ENCODE measurements at regions not wholly inside any gene's neighbourhood (a gene's known extent, or its start where the extent isn't known, plus 50 kb on each side); places are given as distances from the start of the nearest gene placed in this dataset.
A peak's percentile ranks its signal among the peaks of the same experiment; 100 is the strongest.

DNA sequence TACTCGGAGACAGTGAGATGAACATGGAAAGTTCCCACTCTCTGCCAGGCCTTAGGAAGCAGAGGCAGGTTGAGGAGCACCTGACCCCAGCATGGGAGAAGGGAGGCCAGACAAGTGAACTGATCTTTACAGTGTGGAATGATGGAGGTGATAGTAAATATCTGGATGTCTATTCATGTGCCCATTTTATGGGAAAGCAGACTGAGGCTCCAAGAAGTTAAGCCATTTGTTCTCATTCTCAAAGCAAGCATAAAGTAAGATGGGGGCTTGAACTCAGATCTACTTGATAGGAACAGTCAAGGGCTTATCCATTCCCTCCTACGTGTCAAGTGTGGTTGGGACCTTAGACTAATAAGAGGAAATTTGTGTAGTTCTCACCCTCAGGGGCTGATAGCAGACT is 461.5 kb downstream of the MN1 start:
- no peak for DNase-seq (ENCODE audit: low spot score)

- no peak for DNase-seq (ENCODE audit: low spot score)
These were observed 457.0 kb downstream of the MN1 start for GRCh38 chr22:27344546-27344945.

- DNase-seq (ENCODE audit: low spot score), result no peak
These were observed 455.9 kb downstream of the MN1 start for GRCh38 chr22:27345691-27346090.

DNA sequence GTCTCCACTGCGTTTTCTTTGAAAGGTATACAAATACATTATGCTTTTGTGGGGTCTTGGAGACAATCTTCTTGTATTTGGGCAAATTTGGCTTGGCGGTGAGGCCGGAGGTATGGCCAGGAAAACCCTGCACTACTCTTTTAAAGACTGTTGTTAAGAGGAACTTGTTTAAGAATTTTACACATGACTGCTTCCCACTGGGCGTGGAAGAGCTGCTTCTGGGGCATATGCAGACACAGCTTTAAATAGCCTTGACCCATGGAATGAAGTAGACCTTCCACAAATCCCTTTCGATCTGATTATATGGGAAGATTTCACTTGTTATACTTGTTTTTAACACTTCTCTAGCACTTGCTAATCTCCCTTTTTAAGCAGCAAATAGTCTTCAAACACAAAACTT is 453.6 kb downstream of the MN1 start:
- no peak for DNase-seq (ENCODE audit: low spot score)

GRCh38 chr22:27348634-27349033 is 452.9 kb downstream of the MN1 start:
- peak; percentile 67 for DNase-seq (ENCODE audit: low spot score)

- no peak for DNase-seq (ENCODE audit: low spot score)
These were observed 452.1 kb downstream of the MN1 start for GRCh38 chr22:27349456-27349855.

DNA sequence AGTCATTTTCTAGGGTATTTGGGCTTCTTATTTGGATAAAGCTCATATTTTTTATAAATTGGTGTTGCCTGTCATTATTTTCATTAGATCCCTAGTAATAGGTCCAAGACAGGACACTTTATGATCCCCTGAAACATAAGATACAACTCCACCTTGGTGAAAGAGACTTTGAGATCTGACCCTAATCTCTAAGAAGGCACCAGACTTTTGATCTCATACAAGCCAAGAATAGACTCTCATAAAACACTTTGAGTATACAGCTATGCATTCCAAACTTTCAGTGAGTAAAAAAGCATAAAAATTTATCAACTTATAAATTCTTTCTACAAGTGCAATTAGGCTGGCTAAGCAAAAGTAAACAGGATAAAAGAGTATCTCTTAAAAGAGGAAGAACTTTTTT is 451.2 kb downstream of the MN1 start:
- DNase-seq (ENCODE audit: low spot score), result no peak

GRCh38 chr22:27352426-27352825 is 449.1 kb downstream of the MN1 start:
- DNase-seq (ENCODE audit: low spot score), result no peak

DNA sequence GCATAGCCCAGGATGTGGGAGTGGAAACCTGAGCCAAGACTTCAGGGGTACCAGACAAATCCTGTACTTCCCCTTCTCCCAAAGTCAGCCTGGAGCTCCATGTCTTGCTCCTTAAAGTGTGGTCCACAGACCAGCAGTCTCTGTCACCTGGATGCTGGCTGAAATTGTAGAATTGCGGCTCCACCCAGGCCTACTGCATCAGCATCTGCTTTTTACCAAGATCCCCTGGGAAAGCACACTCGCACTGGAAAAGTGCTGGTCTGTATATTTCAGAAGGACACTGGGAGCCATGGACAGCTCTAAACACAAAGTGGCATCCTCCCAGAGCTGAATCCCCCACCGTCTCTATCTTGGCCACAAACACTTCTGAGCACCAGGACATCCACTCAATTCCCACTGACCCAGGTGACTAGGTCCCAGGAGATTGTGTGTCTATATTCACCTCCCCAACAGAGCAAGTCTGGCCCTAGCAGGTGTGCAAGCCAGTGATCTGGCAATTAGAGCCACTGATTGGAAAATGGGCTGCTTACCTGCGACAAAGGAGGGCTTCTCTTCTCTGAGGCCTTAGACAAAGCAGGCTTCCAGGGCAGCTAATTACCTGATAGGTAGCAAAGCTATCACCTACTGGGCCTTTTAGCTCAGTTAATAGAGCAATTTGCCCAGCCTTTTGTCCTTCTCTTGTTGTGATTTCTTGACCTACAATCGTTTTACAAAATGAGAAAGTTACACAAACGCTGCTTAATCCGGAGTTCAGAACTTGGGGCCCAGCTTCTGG is 443.3 kb downstream of the MN1 start:
- no peak for DNase-seq (ENCODE audit: low spot score)

GRCh38 chr22:27370269-27370668 is 431.3 kb downstream of the MN1 start:
- no peak for DNase-seq (ENCODE audit: low spot score)

DNA sequence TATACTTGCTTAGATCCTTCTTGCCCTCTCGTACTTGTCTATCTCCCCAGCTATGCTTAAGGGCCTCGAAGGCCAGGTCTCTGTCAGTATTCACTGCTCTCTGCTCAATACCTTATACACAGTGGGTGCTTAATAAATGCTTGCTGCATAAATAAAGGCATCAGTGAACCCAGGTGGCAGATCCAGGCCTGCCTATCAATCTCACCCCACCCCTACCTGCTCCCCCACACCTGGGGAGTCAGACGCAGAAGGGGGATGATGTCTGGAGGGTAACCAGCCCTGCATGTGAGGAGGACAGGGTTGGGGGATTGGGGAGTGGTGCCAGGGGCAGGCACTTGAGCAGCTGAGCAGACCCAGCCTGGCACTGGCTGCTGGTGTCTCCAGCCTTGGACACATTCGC is 430.6 kb downstream of the MN1 start:
- no peak for DNase-seq (ENCODE audit: low spot score)

GRCh38 chr22:27372364-27372763 is 429.2 kb downstream of the MN1 start:
- no peak for DNase-seq (ENCODE audit: low spot score)

DNA sequence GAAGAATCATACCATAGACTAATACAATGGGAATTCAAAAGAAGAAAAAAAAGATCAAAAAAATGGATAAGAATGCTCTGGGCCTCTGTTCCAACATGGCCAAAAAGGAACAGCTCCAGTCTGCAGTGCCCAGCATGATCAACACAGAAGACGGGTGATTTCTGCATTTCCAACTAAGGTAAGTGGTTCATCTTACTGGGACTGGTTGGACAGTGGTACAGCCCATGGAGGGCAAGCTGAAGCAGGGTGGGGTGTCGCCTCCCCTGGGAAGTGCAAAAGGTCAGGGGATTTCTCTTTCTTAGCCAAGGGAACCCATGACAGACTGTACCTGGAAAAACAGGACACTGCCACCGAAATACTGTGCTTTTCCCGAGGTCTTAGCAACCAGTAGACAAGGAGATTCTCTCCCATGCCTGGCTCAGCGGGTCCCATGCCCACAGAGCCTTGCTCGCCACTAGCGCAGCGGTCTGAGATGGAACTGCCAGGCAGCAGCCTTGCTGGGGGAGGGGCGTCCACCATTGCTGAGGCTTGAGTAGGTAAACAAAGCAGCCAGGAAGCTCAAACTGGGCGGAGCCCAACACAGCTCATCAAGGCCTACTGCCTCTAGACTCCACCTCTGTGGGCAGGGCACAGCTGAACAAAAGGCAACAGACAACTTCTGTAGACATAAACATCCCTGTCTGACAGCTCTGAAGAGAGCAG is 428.4 kb downstream of the MN1 start:
- DNase-seq (ENCODE audit: low spot score), result no peak

DNA sequence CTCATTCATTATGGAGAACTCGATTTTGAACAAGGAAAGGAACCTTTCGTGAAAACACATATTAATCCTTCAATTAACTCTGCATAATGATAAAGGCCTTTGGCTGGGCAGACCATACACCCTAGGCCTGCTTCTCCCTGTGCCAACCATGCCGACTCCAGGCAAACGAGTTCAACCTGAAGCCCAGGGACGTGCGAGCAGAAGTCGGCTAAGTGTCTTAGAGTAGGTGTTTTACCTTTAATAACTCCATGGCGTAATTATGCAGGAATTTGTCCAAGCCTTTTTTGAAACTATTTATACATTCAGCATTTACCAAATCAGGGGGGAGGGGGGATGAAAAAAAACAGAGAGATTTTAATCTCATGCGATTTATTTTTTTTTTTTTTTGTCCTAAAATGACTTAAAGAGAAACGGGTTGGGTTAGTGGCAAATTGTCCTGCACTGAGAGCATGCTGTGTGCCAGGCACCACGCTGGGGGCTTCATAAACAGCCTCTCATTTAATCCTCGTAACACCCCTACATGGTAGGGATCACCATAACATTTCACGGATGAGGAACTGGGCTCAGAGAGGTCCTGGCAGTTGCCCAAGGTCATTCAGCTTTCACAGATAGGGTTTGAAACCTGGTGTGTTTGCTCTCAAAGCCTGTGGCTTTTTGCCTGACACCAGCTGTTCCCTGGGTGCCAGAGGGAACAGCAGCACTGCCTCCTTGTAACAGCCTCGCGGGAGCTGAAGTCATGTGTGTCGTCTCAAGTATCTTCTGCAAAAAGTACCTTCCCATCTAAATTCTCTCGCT is 423.9 kb downstream of the MN1 start:
- no peak for DNase-seq (ENCODE audit: low spot score)

DNA sequence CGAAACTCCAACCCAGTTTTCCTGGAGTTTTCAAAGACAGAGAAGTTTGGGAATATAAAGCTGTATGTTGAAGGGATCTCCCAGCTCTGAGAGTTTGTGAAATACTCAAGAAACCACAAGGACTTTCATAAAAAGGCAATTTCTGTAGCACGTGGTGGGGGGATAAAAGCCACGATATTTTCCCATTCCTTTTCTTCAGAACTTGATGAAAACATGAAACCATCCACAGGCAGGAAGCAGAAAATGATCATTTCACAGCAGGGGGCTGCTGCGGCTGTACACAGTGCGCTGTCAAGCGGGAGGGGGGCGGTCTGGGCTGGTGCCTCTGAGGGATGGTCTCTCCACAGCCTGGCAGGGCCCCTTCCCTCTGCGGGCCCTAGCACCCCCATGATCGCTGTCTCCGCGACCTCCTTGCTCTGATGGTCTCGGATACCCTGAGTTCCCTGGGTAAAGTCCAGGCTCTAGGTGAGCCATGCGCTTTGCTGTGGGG is 423.2 kb downstream of the MN1 start:
- no peak for DNase-seq (ENCODE audit: low spot score)

- no peak for DNase-seq (ENCODE audit: low spot score)
These were observed 422.6 kb downstream of the MN1 start for GRCh38 chr22:27378995-27379394.

- no peak for DNase-seq (ENCODE audit: low spot score)
These were observed 420.7 kb downstream of the MN1 start for GRCh38 chr22:27380855-27381254.

DNA sequence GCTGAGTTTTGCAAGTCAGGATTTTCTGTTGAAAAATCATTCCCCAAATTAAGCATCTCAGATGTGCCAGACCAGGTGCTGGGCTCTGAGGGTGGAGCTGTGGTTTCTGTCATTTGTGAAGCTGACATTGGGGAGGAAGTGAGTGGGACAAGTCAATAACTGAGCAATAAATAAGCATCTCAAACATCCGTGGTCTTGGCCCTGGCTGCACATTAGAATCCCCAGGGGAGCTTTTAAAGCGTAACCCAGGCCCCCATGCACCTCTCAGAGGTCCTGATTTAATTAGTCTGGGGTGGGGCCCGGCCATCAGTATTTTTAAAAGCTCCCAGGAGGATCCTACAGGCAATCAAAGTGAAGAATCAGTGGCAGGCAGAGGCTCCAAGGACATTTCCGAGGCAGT is 420.0 kb downstream of the MN1 start:
- no peak for DNase-seq (ENCODE audit: low spot score)

- no peak for DNase-seq (ENCODE audit: low spot score)
These were observed 419.4 kb downstream of the MN1 start for GRCh38 chr22:27381960-27382742.

DNA sequence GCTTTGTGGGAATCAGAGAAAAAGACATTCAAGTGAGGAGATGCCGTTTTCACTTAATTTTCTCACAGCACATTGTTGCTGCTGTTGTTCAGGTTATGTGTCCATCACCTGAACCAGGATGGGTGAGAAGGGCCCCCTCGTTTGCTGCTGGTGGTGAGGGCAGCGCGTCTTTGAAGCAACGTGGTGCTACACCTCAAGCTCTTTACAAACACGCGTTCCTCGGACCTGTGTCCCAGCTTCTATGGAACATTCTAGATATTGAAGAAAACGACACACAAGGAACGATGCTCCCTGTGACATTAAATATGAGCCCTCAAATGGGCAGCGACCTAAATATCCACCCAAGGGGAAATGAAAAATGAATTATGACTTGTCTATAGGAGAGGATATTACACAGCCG is 418.6 kb downstream of the MN1 start:
- no peak for DNase-seq (ENCODE audit: low spot score)

- DNase-seq (ENCODE audit: low spot score), result no peak
These were observed 417.7 kb downstream of the MN1 start for GRCh38 chr22:27383896-27384295.

Measured in AG20443 (cell line).